Activated effector memory CD4-positive, alpha-beta T cell treated with Interleukin-2 at 50 U/mL for 16 hours (primary cell): ENCODE measurements at regions not wholly inside any gene's neighbourhood (a gene's known extent, or its start where the extent isn't known, plus 50 kb on each side); places are given as distances from the start of the nearest gene placed in this dataset.

ENCODE experiments used
- DNase-seq: peaks from one replicate; pipeline ENCODE4 v3.0.0-alpha.2; 2020

DNA sequence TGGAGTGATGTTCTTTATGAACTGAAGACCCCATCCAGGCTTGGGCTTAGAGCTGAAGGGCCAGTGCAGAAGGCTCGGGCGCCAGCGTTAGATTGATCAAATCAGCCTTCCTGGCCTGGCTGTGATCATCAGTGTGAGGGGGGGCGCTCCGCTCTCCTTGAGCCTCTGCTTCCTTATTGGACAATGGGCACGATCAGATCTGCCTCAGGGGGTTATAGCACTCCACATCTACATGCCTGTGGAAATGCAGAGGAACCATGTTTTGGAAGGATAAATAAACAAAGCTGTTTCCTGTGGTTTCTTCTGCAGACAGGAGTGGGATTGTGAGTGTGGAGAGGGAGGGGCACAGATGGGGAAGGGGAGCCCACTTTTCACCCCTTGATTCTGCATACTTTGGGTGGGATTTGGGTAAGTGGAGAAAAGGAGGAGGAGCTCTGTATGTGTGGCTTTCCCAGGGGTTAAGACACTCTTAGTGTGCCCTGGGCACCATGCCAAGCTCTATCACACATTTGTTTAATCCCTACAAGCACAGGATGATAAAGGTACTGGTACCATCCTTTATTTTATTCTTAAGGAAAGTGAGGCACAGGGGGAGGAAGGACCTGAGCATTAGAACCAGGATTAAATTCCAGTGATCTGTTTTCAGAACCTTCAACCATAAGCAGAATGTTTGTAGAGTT lies 150.5 kb downstream of the EN1 start:
- no peak for DNase-seq

DNA sequence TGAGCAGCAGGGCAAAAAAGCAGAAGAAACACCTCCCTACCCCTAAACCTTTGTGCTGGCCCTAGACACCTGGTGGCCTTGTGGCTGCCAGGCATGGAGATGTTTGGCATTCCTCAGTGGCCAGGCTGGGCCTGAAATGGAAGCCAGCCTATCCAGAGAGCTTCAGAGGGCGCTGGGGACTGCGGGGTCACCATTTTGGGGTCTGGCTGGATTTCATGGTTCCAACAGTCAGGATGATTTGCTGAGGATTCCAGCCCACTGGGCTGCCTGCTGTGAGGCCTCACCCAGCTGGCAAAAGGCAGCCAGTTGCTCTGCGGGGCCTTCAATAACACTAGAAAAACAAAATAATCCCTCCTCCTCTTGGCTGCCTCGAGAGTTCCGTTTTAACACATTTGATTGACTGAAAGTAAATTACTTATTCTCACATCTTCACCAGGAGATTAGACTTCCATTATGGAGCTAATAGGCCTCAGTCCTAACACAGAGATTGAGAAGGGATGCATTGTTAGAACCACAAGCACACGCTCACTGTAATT lies 154.1 kb downstream of the EN1 start:
- no peak for DNase-seq

- DNase-seq: no peak
Measured at GRCh38 chr2:118689874-118690273, 157.6 kb downstream of the EN1 start.

- no peak for DNase-seq
Measured at GRCh38 chr2:118689456-118689855, 158.0 kb downstream of the EN1 start.

- DNase-seq: no peak
Measured at GRCh38 chr2:118689033-118689432, 158.4 kb downstream of the EN1 start.

- no peak for DNase-seq
Measured at GRCh38 chr2:118687698-118688097, 159.8 kb downstream of the EN1 start.

DNA sequence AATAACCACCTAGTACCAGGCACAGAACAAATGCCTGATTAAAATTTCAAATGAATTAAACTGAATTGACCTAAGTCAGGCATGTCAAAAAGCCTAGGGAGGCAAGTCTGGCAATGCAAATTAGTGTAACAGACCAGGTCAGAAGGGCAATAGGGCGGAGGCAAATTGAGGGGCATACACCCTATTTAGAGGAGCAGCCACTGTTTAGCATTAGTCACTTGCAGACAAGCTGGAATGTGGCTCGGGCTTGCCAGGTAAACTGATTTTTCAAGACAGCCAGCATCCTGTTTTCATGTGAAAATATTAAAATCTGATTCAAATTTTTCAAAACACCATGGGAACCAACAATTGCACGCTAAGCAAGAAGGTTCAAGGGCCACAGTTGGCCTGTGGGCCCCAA lies 160.3 kb downstream of the EN1 start:
- no peak for DNase-seq

GRCh38 chr2:118686346-118686745 lies 161.1 kb downstream of the EN1 start:
- no peak for DNase-seq

- DNase-seq: no peak
Measured at GRCh38 chr2:118683460-118683859, 164.0 kb downstream of the EN1 start.

DNA sequence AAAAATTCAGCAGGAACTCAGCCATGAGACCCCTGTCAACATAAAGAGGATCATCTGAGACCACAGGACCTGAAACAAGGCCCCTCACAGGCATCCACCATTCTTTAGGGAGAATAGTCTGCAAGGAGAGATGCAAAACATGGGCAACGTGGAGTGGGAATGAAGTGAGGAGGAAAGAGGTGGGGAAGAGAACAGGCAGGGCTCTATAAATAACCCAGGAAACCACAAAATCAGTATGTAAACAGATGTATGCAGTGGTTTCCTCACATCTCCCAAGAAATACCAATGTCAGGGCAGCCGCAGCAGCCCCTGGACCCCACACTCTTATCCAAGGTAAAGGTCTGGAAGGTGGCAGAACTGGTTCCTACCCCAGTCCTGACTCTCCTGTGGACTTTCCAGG lies 168.5 kb downstream of the EN1 start:
- DNase-seq: no peak

GRCh38 chr2:118677546-118677945 lies 169.9 kb downstream of the EN1 start:
- DNase-seq: no peak

DNA sequence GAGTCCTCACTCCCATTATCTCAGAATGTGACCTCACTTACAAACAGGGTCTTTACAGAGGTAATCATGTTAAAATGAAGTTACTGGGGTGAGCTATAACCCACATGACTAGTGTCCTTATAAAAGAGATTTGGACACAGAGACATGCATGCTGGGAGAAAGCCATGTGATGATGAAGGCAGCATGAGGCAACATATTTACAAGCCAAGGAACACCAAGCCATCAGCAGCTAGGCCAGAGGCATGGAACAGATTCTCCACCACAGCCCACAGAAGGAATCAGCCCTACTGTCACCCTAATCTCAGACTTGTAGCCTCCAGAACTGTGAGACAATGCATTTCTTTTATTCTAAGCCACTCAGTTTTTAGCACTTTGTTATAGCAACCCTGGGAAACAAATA lies 171.9 kb downstream of the EN1 start:
- no peak for DNase-seq

DNA sequence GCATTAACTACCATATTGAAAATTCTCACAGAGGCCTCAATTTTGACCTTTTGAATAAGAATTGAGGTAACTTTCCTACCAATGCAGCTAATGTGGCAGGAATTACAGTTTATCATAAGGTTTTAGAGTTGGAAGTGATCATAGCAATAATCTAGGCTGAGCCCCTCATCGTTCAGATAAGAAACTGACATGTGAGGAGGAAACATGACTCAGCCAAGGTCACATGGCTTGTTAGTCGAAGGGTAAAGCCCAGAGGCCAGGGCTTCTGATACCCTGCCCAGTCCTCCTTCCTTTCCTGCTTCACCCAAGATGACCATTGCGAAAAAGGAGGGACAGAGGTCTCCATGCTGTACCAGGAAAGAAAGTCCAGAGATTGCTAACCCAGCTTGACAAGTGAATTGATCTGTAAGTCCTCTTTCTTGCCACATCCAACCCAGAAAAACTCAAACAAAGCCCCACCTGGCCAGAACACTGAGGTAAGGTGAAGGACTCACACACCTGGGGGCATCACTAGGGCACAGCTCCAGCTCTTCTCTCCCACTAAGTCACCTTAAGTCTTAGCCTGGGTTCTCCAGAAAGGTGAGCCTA lies 174.8 kb downstream of the EN1 start:
- no peak for DNase-seq

DNA sequence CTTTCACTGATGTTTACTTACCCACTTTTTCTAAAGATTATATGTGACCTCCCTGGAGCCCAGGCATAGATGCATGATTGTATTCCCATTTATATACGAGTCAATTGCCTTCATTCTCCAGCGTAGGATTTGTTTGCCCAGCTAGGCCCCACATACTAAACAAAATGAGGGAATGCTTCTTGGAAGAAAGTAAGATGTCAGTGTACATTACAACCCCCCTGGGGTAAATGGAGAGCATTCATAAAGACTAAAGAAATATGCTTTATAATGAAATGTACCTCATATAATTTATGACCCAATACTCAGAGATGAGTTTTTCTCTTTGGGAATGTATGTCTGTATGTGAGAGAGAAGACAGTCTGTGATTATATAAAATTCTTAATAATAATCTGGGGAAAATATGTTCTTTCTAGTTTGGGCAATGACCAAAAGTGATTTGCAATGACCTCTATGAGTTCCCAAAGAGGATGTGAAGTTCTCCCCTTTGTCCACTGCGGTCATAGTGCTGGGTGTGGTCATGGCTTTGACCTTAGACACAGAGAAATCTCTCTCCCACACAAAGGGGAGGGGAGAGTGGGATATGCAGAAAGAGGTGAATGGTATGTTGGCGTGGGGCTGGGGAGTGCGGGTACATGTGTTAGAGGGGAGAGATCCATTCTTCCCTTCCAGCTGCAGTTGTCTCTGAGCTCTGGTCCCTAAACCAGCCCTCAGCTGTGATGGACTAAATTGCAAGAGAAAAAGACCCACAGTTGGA lies 175.6 kb downstream of the EN1 start:
- no peak for DNase-seq

GRCh38 chr2:118670838-118671237 lies 176.6 kb downstream of the EN1 start:
- no peak for DNase-seq

DNA sequence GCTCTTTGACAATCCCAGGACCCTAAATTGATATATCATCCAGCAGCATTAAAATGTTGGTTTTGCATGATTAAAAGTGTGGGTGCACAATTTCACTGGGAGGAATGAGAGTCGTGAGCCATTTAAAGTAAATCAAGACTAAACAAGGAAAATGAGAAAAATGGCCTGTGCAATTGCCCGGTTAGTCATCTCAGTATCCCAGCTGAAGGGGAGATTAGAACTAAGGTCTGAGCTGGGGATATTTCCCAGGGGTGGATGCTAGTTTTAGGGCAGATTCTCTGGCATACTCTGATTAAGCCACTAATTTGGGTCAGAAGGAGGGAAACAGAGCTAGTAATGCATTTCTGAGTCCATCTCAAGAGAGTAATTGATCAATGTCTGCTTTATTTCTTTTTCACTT lies 177.2 kb downstream of the EN1 start:
- DNase-seq: no peak

DNA sequence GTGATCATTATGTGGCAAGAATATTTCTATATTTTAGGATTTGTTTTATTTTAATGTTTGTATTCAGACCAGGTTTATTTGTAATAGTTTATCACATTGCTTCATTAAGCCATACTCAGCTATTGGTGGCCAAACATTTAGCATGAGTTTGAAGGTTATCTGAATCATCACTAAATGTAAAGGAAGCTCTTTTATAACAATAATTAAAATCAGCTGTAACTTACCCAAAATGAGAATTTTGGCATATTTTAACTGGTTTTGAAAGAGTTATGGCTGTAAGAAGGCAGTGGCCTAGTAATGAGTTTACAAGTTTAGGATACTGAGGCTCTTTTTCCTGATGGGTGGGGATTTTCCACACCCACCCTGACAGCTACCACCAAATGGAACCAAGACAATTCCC lies 177.8 kb downstream of the EN1 start:
- no peak for DNase-seq

DNA sequence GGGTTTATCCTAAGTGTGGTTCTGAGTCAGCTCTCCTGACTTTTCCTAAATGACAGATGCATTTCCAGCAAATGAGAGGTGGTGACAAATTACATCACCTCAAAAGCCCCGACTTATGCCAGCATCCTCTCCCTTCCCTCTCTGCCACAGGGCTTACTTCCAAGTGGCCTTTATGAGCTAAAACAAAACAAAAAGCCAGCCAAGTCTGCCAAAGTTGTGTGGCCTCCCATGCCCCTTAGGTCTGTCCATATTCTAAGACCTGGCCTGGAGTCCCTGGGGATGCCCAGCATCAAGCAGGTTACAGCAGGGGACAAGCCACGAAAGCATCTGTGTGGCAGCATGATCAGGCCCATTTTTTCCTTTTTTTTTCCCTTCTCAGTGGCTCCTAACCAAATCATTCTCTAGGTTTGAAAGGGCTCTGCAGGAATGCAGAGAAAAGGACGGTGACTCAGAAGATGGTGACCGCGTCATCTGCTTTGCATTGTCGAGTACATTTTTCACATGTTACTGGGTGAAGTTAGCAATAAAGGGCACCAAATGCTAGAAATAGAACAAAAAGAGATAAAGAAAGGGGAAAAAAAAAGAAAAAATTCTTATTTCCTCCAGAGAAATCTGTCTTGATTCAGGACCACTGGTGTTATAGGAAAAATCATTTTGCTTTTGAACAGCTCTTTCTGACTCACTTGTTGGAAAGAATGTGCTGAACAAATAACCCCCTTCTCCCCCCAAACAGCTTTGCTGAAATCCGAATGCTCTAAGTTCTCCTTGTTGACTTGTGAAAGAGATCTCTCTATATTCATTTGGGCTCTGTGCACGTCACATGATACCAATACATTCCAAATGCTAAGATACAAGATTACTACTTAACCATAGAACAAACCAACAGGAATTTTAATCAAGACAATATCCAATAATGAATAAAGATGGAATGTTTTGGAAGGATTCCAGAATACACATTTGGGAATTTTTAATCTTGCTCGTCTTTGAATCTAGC lies 178.7 kb downstream of the EN1 start:
- no peak for DNase-seq

GRCh38 chr2:118667964-118668363 lies 179.5 kb downstream of the EN1 start:
- DNase-seq: no peak

GRCh38 chr2:118667348-118667747 lies 180.1 kb downstream of the EN1 start:
- DNase-seq: no peak

- DNase-seq: no peak
Measured at GRCh38 chr2:118665784-118666529, 181.5 kb downstream of the EN1 start.

DNA sequence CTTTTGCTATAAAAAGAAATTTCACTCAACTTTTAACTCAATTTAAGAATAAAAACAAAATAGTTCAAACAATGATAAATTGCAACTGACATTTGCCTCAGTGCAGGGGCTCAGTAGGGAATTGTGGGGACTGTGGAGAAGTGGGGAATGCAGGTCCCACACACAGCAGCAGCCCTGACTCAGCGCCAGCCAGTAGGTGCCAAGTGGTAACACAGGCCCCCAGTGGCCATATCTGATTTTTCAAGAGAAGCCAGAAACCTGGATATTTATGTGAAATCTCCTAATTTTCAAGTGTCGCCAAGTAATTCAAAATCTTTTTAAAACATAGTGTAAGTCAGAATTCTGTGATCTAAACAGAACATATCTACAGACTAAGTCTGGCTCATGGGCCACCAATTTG lies 186.3 kb downstream of the EN1 start:
- no peak for DNase-seq
